SK-N-SH (cell line): ENCODE measurements at regions not wholly inside any gene's neighbourhood (a gene's known extent, or its start where the extent isn't known, plus 50 kb on each side); places are given as distances from the start of the nearest gene placed in this dataset.

Experiments used
- EP300 ChIP-seq, 2 experiments: IDR thresholded peaks; 2 replicates each; pipeline versions ENCODE4 v1.4.0 to v1.6.1; 2012; ENCODE audit warnings: borderline replicate concordance in 1 of 2, low read depth in 1 of 2, low read length in 1 of 2
- FOXJ3 ChIP-seq: sonication (generic); formaldehyde crosslinking; IDR thresholded peaks from 2 replicates; pipeline ENCODE4 v1.5.1; 2020; ENCODE audit warnings: mild to moderate bottlenecking, missing genetic modification reagents
- FOXM1 ChIP-seq: IDR thresholded peaks from 2 replicates; pipeline ENCODE4 v1.4.0; 2012; ENCODE audit warnings: low read depth, mild to moderate bottlenecking
- JUND ChIP-seq: IDR thresholded peaks from 2 replicates; pipeline ENCODE4 v1.4.0; 2012
- MEF2A ChIP-seq: IDR thresholded peaks from 2 replicates; pipeline ENCODE4 v1.4.0; 2012; ENCODE audit warnings: low read depth, borderline replicate concordance
- NFIC ChIP-seq: IDR thresholded peaks from 2 replicates; pipeline ENCODE4 v1.4.0; 2012; ENCODE audit warnings: borderline replicate concordance
- POLR2AphosphoS5 ChIP-seq: IDR thresholded peaks from 2 replicates; pipeline ENCODE4 v1.6.1; 2012; ENCODE audit warnings: low read depth, low read length
- RAD21 ChIP-seq: IDR thresholded peaks from 2 replicates; pipeline ENCODE4 v1.6.1; 2012; ENCODE audit warnings: mild to moderate bottlenecking, low read length
- SMC3 ChIP-seq: IDR thresholded peaks from 2 replicates; pipeline ENCODE4 v1.6.1; 2012; ENCODE audit warnings: low read depth, low read length, improper control_type of control experiment
- TCF12 ChIP-seq: IDR thresholded peaks from 2 replicates; pipeline ENCODE4 v1.4.0; 2012
- TF ChIP-seq, protein P1 (sequence below): fragments of 200-600 bp; sonication (generic); IDR thresholded peaks from 2 replicates; pipeline ENCODE4 v1.6.1; 2017; ENCODE audit warnings: antibody characterized with exemption, mild to moderate bottlenecking, moderate library complexity
- TF ChIP-seq, protein P2 (sequence below): IDR thresholded peaks from 2 replicates; pipeline ENCODE4 v1.6.1; 2012; ENCODE audit warnings: mild to moderate bottlenecking, low read depth, low read length, moderate library complexity

DNA sequence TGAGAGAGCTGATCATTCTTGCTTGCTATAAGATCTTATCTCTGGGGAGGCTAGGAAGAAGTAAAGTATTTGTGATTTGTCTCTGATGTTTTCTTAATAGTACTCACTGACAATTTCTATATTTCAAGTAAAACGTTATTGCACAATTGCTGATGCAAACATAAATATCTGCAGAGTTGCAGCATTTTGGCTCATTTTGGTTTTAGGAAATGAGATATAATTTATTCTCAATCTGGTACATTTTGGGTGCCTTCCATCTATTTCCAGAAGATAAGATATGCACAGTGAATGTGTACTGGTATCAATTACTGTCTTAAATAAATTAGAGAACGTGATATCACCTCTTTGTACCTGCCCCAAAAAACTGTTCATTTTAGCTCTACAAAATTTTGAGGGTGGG lies 1431.5 kb downstream of the BRINP3 start:
- no peak for TF ChIP-seq NFIC
- no peak for TF ChIP-seq POLR2AphosphoS5
- TF ChIP-seq, protein P1, sequence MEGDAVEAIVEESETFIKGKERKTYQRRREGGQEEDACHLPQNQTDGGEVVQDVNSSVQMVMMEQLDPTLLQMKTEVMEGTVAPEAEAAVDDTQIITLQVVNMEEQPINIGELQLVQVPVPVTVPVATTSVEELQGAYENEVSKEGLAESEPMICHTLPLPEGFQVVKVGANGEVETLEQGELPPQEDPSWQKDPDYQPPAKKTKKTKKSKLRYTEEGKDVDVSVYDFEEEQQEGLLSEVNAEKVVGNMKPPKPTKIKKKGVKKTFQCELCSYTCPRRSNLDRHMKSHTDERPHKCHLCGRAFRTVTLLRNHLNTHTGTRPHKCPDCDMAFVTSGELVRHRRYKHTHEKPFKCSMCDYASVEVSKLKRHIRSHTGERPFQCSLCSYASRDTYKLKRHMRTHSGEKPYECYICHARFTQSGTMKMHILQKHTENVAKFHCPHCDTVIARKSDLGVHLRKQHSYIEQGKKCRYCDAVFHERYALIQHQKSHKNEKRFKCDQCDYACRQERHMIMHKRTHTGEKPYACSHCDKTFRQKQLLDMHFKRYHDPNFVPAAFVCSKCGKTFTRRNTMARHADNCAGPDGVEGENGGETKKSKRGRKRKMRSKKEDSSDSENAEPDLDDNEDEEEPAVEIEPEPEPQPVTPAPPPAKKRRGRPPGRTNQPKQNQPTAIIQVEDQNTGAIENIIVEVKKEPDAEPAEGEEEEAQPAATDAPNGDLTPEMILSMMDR = no peak
- no peak for TF ChIP-seq FOXJ3 (CRISPR knock-in tag)
- no peak for TF ChIP-seq JUND
- TF ChIP-seq FOXM1 = no peak
- TF ChIP-seq EP300 (IDR thresholded peaks at IDR 0.05; ENCODE audit: borderline replicate concordance in 1 of 2, low read depth in 1 of 2, low read length in 1 of 2) = no peak
- no peak for TF ChIP-seq RAD21
- no peak for TF ChIP-seq SMC3
- no peak for TF ChIP-seq MEF2A
- TF ChIP-seq TCF12 = no peak
- TF ChIP-seq, protein P2, sequence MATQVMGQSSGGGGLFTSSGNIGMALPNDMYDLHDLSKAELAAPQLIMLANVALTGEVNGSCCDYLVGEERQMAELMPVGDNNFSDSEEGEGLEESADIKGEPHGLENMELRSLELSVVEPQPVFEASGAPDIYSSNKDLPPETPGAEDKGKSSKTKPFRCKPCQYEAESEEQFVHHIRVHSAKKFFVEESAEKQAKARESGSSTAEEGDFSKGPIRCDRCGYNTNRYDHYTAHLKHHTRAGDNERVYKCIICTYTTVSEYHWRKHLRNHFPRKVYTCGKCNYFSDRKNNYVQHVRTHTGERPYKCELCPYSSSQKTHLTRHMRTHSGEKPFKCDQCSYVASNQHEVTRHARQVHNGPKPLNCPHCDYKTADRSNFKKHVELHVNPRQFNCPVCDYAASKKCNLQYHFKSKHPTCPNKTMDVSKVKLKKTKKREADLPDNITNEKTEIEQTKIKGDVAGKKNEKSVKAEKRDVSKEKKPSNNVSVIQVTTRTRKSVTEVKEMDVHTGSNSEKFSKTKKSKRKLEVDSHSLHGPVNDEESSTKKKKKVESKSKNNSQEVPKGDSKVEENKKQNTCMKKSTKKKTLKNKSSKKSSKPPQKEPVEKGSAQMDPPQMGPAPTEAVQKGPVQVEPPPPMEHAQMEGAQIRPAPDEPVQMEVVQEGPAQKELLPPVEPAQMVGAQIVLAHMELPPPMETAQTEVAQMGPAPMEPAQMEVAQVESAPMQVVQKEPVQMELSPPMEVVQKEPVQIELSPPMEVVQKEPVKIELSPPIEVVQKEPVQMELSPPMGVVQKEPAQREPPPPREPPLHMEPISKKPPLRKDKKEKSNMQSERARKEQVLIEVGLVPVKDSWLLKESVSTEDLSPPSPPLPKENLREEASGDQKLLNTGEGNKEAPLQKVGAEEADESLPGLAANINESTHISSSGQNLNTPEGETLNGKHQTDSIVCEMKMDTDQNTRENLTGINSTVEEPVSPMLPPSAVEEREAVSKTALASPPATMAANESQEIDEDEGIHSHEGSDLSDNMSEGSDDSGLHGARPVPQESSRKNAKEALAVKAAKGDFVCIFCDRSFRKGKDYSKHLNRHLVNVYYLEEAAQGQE = no peak
